ENCODE measurements at regions not wholly inside any gene's neighbourhood (a gene's known extent, or its start where the extent isn't known, plus 50 kb on each side); places are given as distances from the start of the nearest gene placed in this dataset.

GRCh38 chr5:143716881-143717280, 95.1 kb upstream of the HMHB1 start:
- H3K27me3 ChIP-seq (replicated peaks): no peaks in the 10 kb centered on the region
- no peak for DNase-seq
- TF ChIP-seq, protein P1, sequence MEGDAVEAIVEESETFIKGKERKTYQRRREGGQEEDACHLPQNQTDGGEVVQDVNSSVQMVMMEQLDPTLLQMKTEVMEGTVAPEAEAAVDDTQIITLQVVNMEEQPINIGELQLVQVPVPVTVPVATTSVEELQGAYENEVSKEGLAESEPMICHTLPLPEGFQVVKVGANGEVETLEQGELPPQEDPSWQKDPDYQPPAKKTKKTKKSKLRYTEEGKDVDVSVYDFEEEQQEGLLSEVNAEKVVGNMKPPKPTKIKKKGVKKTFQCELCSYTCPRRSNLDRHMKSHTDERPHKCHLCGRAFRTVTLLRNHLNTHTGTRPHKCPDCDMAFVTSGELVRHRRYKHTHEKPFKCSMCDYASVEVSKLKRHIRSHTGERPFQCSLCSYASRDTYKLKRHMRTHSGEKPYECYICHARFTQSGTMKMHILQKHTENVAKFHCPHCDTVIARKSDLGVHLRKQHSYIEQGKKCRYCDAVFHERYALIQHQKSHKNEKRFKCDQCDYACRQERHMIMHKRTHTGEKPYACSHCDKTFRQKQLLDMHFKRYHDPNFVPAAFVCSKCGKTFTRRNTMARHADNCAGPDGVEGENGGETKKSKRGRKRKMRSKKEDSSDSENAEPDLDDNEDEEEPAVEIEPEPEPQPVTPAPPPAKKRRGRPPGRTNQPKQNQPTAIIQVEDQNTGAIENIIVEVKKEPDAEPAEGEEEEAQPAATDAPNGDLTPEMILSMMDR (IDR thresholded peaks at IDR 0.05; ENCODE audit: low read depth, low read length, missing control alignments): no peak
- no peaks in the 10 kb centered on the region for H3K36me3 ChIP-seq (replicated peaks)
- no peak overlapping the region for H3K4me3 ChIP-seq (ENCODE audit: low read depth, low read length)
- H3K27ac ChIP-seq: no peak overlapping the region
- in situ Hi-C loops (cut with HindIII; ENCODE audit: low pct_ligation_motif_present, low sequenced_read_pairs): no loop called here

DNA sequence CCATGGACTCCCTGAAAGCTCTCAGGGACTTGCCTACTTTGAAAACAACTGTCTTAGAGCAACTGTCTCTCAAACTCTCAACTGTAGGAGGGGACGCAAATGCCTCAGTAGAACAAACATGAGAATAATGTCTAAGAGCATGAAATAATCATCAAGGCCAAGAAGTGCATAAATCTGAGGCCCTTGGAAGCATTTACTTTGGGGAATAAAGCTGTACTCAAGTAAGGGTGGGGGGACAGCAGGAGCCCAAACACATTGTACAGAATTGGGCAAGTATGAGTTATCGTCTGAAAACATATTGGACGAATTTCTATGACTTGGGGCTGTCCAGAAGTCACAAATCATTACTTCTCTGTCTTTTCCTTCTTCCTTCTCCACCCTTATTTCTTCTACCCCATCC, 96.3 kb upstream of the HMHB1 start:
- no peaks in the 10 kb centered on the region for H3K27me3 ChIP-seq (replicated peaks)
- no peak overlapping the region for H3K4me3 ChIP-seq (ENCODE audit: low read depth, low read length)
- no peak overlapping the region for H3K27ac ChIP-seq
- no peaks in the 10 kb centered on the region for H3K36me3 ChIP-seq (replicated peaks)
- TF ChIP-seq, protein P1 (IDR thresholded peaks at IDR 0.05; ENCODE audit: low read depth, low read length, missing control alignments): no peak
- in situ Hi-C loops (cut with HindIII; ENCODE audit: low pct_ligation_motif_present, low sequenced_read_pairs): no loop called here
- DNase-seq: no peak

- Histone ChIP-seq H3K4me3 (ENCODE audit: low read depth, low read length) (no peak overlapping the region), H3K36me3 (replicated peaks) (no peaks in the 10 kb centered on the region), H3K27me3 (replicated peaks) (no peaks in the 10 kb centered on the region), H3K27ac (no peak overlapping the region)
- TF ChIP-seq, protein P1 (IDR thresholded peaks at IDR 0.05; ENCODE audit: low read depth, low read length, missing control alignments): no peak
- no peak for DNase-seq
- in situ Hi-C loops (cut with HindIII; ENCODE audit: low pct_ligation_motif_present, low sequenced_read_pairs): no loop called here
Observed at GRCh38 chr5:143714629-143715028, 97.3 kb upstream of the HMHB1 start.

- TF ChIP-seq, protein P1 (IDR thresholded peaks at IDR 0.05; ENCODE audit: low read depth, low read length, missing control alignments): no peak
- H3K36me3 ChIP-seq (replicated peaks): no peaks in the 10 kb centered on the region
Observed at GRCh38 chr5:143713047-143714003, 98.6 kb upstream of the HMHB1 start.

GRCh38 chr5:143708672-143709071, 103.3 kb upstream of the HMHB1 start:
- DNase-seq: no peak
- in situ Hi-C loops (cut with HindIII; ENCODE audit: low pct_ligation_motif_present, low sequenced_read_pairs): no loop called here
- Histone ChIP-seq H3K27me3 (replicated peaks) (no peaks in the 10 kb centered on the region), H3K36me3 (replicated peaks) (no peaks in the 10 kb centered on the region), H3K4me3 (ENCODE audit: low read depth, low read length) (no peak overlapping the region), H3K27ac (no peak overlapping the region)
- TF ChIP-seq, protein P1 (IDR thresholded peaks at IDR 0.05; ENCODE audit: low read depth, low read length, missing control alignments): no peak

More at GRCh38 chr5:143713047-143714003, 98.6 kb upstream of the HMHB1 start:
- H3K4me3 ChIP-seq (ENCODE audit: low read depth, low read length): no peak overlapping the region
- DNase-seq: no peak
- H3K27me3 ChIP-seq (replicated peaks): no peaks in the 10 kb centered on the region
- in situ Hi-C loops (cut with HindIII; ENCODE audit: low pct_ligation_motif_present, low sequenced_read_pairs): no loop called here
- no peak overlapping the region for H3K27ac ChIP-seq

All from brain microvascular endothelial cell (primary cell).